ENCODE measurements at regions not wholly inside any gene's neighbourhood (a gene's known extent, or its start where the extent isn't known, plus 50 kb on each side); places are given as distances from the start of the nearest gene placed in this dataset.

DNA sequence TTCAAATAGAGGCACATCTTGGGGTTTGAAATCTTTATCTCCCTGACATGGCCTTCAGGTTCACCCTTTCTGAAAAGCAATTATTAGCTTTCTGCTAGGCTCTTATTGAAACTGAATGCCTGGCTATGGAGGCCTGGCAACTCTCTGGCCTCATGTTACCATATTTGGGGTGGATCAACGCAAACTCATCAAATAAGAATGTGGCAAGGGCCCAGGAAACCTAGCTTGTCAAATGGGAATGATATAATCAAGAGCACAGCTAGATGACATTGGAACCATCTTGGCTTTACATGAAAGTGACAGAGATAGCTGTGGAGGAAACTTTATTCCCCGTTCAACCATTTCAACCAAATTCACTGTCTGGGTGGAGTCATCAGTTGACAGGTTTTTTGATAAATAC is 202.8 kb upstream of the SMIM30 start (continued):
- TF ChIP-seq, protein P1, sequence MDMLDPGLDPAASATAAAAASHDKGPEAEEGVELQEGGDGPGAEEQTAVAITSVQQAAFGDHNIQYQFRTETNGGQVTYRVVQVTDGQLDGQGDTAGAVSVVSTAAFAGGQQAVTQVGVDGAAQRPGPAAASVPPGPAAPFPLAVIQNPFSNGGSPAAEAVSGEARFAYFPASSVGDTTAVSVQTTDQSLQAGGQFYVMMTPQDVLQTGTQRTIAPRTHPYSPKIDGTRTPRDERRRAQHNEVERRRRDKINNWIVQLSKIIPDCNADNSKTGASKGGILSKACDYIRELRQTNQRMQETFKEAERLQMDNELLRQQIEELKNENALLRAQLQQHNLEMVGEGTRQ (IDR thresholded peaks at IDR 0.05; ENCODE audit: borderline replicate concordance, low read depth, low read length): no peak
- TF ChIP-seq RAD21 (IDR thresholded peaks at IDR 0.05; ENCODE audit: low read length) (no peak), TEAD4 (IDR thresholded peaks at IDR 0.05; ENCODE audit: borderline replicate concordance, insufficient read depth) (0 out of 2 replicates have a peak, but pooled peaks have one; percentile 23), GATA2 (CRISPR knock-in tag; IDR thresholded peaks at IDR 0.05) (no peak), RFX5 (IDR thresholded peaks at IDR 0.05; ENCODE audit: low read length) (no peak)
- TF ChIP-seq, protein P2, sequence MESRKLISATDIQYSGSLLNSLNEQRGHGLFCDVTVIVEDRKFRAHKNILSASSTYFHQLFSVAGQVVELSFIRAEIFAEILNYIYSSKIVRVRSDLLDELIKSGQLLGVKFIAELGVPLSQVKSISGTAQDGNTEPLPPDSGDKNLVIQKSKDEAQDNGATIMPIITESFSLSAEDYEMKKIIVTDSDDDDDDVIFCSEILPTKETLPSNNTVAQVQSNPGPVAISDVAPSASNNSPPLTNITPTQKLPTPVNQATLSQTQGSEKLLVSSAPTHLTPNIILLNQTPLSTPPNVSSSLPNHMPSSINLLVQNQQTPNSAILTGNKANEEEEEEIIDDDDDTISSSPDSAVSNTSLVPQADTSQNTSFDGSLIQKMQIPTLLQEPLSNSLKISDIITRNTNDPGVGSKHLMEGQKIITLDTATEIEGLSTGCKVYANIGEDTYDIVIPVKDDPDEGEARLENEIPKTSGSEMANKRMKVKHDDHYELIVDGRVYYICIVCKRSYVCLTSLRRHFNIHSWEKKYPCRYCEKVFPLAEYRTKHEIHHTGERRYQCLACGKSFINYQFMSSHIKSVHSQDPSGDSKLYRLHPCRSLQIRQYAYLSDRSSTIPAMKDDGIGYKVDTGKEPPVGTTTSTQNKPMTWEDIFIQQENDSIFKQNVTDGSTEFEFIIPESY (IDR thresholded peaks at IDR 0.05; ENCODE audit: borderline replicate concordance, low read depth): no peak

DNA sequence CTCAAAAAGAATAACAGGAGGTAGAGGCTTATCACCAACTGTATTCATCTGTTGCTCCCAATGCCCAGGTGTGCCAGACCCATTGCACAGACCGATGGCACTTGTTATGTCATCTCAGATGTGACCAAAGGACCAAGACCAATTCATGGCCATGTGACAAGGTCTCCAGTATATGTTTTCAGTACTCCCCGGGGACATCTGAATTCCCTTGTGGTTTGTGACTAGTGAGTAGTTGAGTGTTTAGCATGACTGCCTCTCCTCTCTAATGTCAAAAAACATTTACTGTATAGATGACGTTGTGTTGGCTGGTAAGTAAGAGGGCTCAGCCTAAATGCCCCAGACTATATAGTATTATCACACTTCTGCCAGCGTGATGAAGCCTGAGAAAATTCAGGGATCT is 202.1 kb upstream of the SMIM30 start:
- Histone ChIP-seq H3K79me2 (ENCODE audit: insufficient read depth) (no peaks in the 10 kb centered on the region), H3K9me3 (no peaks in the 10 kb centered on the region), H4K20me1 (ENCODE audit: insufficient read depth) (no peaks in the 10 kb centered on the region), H3K4me1 (ENCODE audit: control insufficient read depth in 1 of 2, insufficient read depth in 2 of 2, low read depth in 1 of 2, low read length in 1 of 2) (no peaks in the 10 kb centered on the region; a peak in 1 of 4 replicates), H3K4me3 (ENCODE audit: low read depth in 2 of 2, low read length in 1 of 2) (no peak overlapping the region), H3K4me2 (no peak overlapping the region), H3F3A (replicated peaks; ENCODE audit: insufficient read depth) (no peaks in the 10 kb centered on the region), H2AFZ (ENCODE audit: low read depth) (no peak overlapping the region), H3K27ac (ENCODE audit: low read depth in 2 of 2, low read length in 1 of 2) (no peak overlapping the region), H3K9me2 (no peaks in the 10 kb centered on the region), H3K9ac (no peak overlapping the region), H3K36me3 (replicated peaks in 1 of 2; ENCODE audit: control insufficient read depth in 1 of 2, insufficient read depth in 2 of 2, low read length in 1 of 2) (no peaks in the 10 kb centered on the region), H3K27me3 (ENCODE audit: insufficient read depth) (no peaks in the 10 kb centered on the region)
- CTCF ChIA-PET: no interaction called here
- 62% methylated on average over 4 of the region's 4 CpGs for WGBS (ENCODE audit: low lambda C conversion rate)
- TF ChIP-seq, protein P3, sequence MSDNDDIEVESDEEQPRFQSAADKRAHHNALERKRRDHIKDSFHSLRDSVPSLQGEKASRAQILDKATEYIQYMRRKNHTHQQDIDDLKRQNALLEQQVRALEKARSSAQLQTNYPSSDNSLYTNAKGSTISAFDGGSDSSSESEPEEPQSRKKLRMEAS (IDR thresholded peaks at IDR 0.05; ENCODE audit: low read depth): no peak
- TF ChIP-seq FOXJ3 (CRISPR knock-in tag; IDR thresholded peaks at IDR 0.05): no peak
- TF ChIP-seq TCF12 (IDR thresholded peaks at IDR 0.05): no peak
- TF ChIP-seq, protein P4, sequence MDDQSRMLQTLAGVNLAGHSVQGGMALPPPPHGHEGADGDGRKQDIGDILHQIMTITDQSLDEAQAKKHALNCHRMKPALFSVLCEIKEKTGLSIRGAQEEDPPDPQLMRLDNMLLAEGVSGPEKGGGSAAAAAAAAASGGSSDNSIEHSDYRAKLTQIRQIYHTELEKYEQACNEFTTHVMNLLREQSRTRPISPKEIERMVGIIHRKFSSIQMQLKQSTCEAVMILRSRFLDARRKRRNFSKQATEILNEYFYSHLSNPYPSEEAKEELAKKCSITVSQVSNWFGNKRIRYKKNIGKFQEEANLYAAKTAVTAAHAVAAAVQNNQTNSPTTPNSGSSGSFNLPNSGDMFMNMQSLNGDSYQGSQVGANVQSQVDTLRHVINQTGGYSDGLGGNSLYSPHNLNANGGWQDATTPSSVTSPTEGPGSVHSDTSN (IDR thresholded peaks at IDR 0.05): no peak
- TF ChIP-seq, protein P5, sequence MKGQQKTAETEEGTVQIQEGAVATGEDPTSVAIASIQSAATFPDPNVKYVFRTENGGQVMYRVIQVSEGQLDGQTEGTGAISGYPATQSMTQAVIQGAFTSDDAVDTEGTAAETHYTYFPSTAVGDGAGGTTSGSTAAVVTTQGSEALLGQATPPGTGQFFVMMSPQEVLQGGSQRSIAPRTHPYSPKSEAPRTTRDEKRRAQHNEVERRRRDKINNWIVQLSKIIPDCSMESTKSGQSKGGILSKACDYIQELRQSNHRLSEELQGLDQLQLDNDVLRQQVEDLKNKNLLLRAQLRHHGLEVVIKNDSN (IDR thresholded peaks at IDR 0.05; ENCODE audit: borderline replicate concordance, low read depth): no peak
- TF ChIP-seq, protein P1 (IDR thresholded peaks at IDR 0.05; ENCODE audit: borderline replicate concordance, low read depth, low read length): no peak
- no peak for TF ChIP-seq GATA2 (CRISPR knock-in tag; IDR thresholded peaks at IDR 0.05)
- POLR2A ChIA-PET: no interaction called here
- no peak for DNase-seq
